HS-5 (cell line): ENCODE measurements at regions not wholly inside any gene's neighbourhood (a gene's known extent, or its start where the extent isn't known, plus 50 kb on each side); places are given as distances from the start of the nearest gene placed in this dataset.
"Not testable (repeated sequence)": the region's sequence is repeated elsewhere in the genome, so short reads cannot be mapped to it uniquely, and the experiment has no call there.

ENCODE experiments used
- DNase-seq: peaks from one replicate; pipeline ENCODE4 v3.0.0-alpha.2; 2012; ENCODE audit warnings: low read depth

DNA sequence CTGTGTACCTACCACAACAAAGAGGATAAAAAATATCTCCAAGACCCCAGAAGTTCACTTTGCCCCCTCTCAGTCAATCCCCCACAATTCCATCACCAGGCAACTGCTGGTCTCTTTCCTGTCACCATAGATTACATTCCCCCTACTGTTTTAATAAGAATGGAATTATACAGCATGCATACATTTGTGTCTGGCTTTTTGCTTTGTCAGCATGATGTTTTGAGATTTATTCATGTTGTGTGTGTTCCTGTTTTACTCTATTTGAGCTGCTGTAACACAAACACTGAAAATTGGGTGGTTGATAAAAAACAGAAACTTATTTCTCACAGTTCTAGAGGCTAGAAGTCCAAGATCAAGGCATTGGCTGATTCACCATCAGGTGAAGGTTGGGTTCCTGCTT is 214.5 kb upstream of the IGFBP3 start:
- no peak for DNase-seq

GRCh38 chr7:46134795-46135194 is 213.7 kb upstream of the IGFBP3 start:
- DNase-seq = no peak

- no peak for DNase-seq
Observed at GRCh38 chr7:46134385-46134784, 213.3 kb upstream of the IGFBP3 start.

DNA sequence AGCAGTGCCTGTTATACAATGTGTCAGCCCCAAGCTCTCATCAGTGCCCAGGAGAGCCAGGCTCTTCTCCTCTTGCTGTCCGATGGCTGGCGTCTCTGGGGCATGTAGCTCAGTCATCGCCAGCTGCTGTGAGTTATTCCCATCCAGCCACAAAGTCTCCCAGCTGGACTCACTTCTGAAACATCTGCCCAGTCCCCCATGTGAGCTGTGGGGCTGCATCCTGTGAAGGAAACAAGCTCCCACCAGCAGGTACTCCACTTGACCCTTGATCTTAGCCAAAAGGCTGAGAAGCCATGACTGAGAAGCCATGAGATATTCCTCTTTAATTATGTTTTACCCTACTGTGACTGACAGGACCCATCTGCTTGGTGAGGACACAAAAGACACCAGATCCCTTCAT is 212.7 kb upstream of the IGFBP3 start:
- no peak for DNase-seq

DNA sequence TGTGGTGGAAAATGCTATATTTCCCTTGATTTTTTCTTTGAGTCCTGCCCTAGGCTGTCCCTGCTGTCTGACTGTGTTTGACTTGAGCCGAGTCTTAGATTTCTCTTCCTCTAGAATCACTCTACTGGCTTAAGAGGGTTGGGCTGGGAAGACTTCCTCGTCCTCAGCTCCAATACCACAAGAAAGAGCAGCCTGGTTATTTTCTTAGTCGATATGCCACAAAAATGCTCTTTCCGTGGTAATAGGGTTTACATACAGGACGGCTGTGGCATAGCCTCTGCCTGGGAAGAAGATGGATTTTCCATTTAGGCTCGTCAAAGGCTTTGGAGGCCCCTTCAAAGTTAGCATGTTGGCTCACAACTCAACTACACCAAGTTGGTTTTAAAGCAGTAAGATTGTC is 212.0 kb upstream of the IGFBP3 start:
- DNase-seq = no peak

DNA sequence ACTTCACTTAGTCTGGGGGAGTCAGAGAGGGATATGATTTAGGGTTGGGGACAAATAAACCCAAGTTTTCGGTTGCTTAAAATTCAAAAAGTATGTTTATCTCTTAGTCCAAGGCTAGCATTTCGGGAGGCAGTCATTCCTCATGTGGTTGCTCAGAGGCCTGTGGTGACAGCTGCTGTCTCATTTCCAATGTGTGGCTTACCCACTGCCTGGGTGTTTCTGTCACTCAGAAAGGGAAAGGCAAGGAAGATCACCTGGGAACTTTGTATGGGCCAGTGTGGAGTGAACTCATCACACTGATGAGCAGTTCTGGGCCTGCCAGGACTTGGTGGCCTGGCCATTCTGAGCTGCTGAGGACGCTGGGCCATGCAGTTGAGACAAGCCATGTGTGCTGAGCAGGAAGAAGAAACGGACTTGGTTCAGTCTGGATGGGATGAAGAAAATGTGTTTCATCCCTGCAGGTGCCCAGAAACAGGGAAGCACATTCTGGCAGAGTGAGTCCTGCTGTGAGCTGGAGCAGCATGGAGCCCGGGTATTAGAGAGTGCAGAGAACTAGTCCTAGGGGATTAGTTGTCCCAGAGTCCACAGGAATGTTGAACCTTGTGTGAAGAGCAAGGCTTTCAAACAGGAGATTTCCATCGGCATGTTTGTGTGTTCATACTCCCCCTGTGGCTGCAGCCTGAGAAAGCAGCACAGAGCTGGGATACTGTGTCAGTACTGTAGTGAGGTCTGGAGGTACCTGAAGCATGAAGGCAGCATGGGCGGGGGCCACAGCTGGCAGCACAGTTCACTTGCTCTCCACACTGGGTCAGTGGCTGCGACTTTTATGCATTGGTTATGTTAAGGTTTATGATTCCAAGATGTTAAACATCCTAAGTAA is 211.1 kb upstream of the IGFBP3 start:
- no peak for DNase-seq

- DNase-seq = no peak
Observed at GRCh38 chr7:46129831-46130230, 208.8 kb upstream of the IGFBP3 start.

DNA sequence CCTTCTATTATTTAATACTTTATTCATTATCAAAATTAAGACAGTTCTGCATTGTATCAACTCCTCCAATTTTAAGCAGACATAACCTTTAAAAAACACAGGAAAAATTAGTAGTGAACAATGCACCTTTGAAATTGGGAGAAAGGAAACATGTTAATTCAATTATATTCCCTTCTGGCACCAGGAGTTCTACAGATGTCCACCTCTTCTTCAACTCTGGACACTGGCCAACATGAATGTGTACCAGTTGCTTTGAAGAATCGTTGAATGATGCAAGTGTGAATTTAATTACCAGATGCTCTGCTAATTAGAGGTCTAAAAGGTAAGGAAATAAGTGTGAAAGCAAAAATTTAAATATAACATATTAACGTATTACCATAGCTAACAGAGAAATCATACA is 206.7 kb upstream of the IGFBP3 start:
- DNase-seq = no peak

DNA sequence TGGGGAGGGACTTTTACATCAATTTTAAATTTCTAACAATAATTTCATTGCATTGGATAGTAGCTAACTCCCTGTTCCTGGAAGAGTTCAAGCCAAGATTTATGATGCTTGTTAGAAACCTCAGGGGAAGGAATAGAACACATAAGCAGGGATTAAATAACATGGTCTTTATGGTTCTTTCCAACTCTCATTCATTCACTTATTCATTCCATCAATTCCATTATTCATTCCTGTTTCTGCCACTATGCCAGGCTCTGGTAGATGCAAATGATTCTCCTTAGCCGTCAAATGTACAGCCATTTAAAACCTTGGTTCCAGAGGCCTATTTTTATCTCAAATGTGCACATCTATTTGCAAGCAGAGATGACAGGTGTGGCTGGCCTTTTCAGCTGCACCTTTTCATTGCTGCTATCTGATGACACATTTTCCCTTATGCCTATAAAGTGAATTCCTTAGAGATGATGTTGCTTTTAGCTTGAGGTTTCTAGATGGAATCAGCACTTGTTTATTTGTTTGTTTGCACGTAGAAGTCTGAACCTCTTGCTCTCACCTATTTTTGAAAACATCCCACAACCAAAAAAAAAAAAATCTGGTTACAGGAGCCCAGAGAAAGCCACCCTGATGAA is 205.7 kb upstream of the IGFBP3 start:
- no peak for DNase-seq

- no peak for DNase-seq
Observed at GRCh38 chr7:46123756-46124343, 202.8 kb upstream of the IGFBP3 start.

GRCh38 chr7:46115410-46115809 is 194.3 kb upstream of the IGFBP3 start:
- peak; percentile 9 for DNase-seq

- no peak for DNase-seq
Observed at GRCh38 chr7:46109437-46109836, 188.4 kb upstream of the IGFBP3 start.

DNA sequence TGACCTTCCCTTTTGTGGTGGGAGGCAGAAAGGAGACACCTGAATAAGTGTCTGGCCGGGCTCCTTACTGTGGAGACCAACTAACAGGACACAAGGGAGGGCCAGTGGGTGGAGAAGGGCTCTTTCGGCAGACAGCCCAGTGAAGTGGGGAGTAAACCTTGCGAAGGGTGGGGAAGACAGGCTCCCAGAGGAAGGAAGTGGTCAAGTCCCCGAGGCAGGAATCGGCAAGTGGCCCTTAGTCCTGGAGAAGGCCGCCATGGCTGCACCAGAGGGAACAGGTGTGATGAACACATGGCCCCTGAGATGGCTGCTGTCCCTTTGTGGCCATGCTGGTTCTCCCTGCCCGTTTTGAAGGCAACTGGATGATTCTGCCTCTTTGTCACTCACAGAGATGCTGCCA is 187.2 kb upstream of the IGFBP3 start:
- DNase-seq = no peak

GRCh38 chr7:46107610-46108217 is 186.6 kb upstream of the IGFBP3 start:
- DNase-seq = no peak

DNA sequence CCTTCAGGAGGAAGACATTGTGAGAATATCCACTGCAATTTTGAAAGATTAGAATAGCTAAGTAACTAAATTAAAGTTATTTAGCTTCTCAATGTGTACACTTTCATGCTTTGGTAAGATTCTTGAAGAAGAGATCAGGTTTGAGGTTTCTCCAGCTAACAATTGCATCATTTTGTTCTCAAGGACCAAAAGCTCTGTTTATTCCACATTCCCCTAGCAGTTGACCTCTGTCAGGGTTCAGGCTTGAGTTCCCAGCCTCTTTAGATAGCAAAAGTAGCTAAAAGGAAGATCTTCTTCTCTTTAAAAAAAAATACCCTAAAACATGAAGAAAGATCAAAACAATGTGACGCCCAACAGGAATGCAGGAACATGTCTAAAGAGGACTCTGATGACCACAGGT is 179.4 kb upstream of the IGFBP3 start:
- DNase-seq = no peak

DNA sequence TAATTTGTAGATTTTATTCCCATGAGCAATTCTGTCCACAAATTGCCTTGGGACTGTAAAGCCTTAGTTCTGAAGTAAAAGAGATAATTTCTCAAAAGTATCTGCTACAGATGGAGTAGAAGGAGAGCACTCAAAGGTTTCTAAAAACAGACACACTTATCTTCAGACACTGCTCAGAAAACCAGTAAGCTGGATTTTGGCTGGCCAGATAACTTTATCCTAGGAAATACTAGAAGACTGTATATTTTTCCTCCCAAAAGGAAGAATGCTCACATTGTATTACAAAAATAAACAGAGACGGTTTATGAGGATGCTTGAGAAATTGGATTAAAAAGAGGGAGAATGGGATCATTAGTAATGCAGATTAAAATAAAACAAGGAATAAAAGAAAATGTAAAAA is 178.0 kb upstream of the IGFBP3 start:
- no peak for DNase-seq

- DNase-seq = no peak
Observed at GRCh38 chr7:46091071-46091470, 170.0 kb upstream of the IGFBP3 start.

GRCh38 chr7:46089281-46089680 is 168.2 kb upstream of the IGFBP3 start:
- DNase-seq = no peak

- not testable (repeated sequence) for DNase-seq
Observed at GRCh38 chr7:46088486-46088885, 167.4 kb upstream of the IGFBP3 start.

- no peak for DNase-seq
Observed at GRCh38 chr7:46080595-46081159, 159.6 kb upstream of the IGFBP3 start.

DNA sequence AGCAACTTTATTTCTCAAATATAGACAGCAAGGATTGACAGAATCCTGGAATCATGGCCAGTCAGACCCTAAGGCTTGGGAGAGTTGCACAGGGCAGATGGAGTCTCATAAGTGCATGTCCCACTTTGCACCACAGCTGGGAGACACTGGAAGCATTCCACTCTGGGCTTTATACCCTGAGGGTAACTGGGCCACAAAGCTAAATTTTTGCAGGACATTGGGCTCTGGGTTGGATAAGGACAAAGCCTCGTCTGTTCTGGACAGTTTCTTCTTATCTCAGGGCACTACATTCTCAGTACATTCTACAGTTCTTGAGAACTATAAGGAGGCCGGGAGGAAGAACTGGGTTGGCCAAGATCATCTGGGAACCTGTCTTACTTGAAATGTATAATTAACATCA is 158.3 kb upstream of the IGFBP3 start:
- DNase-seq = no peak

- DNase-seq = no peak
Observed at GRCh38 chr7:46076527-46076926, 155.5 kb upstream of the IGFBP3 start.

GRCh38 chr7:46072722-46073121 is 151.7 kb upstream of the IGFBP3 start:
- no peak for DNase-seq
